Panc1 (cell line): ENCODE measurements at regions not wholly inside any gene's neighbourhood (a gene's known extent, or its start where the extent isn't known, plus 50 kb on each side); places are given as distances from the start of the nearest gene placed in this dataset.

ENCODE experiments used
- ATAC-seq: fragments of 200-7000 bp; cut with Tn5 transposase; 2 replicates; pipeline ENCODE4 v1.9.1; 2020; ENCODE audit warnings: mild to moderate bottlenecking, moderate library complexity
- BruUV-seq: library from RNA; stranded (reverse); fragments of 400-500 nt; replicated peaks from 2 replicates; lab custom pipeline; 2021; lab: Mats Ljungman, UMichigan
- CTCF ChIA-PET: fragments of 300-600 bp; sonication (Branson Sonifier 250); formaldehyde crosslinking; loops from one replicate; lab custom pipeline; 2022; ENCODE audit warnings: antibody characterized with exemption; lab: Charles Lee
- POLR2A ChIA-PET: fragments of 300-600 bp; sonication (Branson Sonifier 250); formaldehyde crosslinking; loops from one replicate; lab custom pipeline; 2022; ENCODE audit warnings: antibody characterized with exemption; lab: Charles Lee
- DNase-seq: peaks from one replicate; pipeline ENCODE4 v3.0.0-alpha.2; 2010; ENCODE audit warnings: low read depth, low spot score
- H3K27ac ChIP-seq: 2 replicates; pipeline ENCODE4 v1.5.1; 2011; ENCODE audit warnings: mild to moderate bottlenecking, low read length, inconsistent platforms
- H3K27me3 ChIP-seq: fragments of 200-500 bp; sonication (Bioruptor generic); 2 replicates; pipeline ENCODE4 v1.6.0; 2014; ENCODE audit warnings: low read length, inconsistent platforms; ENCODE audit not compliant: control insufficient read depth, insufficient read depth
- H3K36me3 ChIP-seq: fragments of 200-500 bp; sonication (Bioruptor generic); 2 replicates; pipeline ENCODE4 v1.5.1; 2014; ENCODE audit warnings: inconsistent platforms, mild to moderate bottlenecking, low read length, moderate library complexity; ENCODE audit not compliant: control insufficient read depth, insufficient read depth
- H3K4me1 ChIP-seq: 2 replicates; pipeline ENCODE4 v1.5.1; 2011; ENCODE audit warnings: inconsistent platforms, mild to moderate bottlenecking, low read length, moderate library complexity; ENCODE audit not compliant: control insufficient read depth, insufficient read depth
- H3K4me3 ChIP-seq, 2 experiments: 2 replicates each; pipeline ENCODE4 v1.5.1; 2011 to 2012; ENCODE audit warnings: low read depth in 2 of 2, low read length in 2 of 2, mild to moderate bottlenecking in 2 of 2, inconsistent platforms in 1 of 2, moderate library complexity in 1 of 2
- H3K9me3 ChIP-seq: fragments of 200-500 bp; sonication (Bioruptor generic); 2 replicates; pipeline ENCODE4 v1.5.1; 2014; ENCODE audit warnings: low read depth, mild to moderate bottlenecking, inconsistent platforms, low read length, moderate library complexity; ENCODE audit not compliant: control insufficient read depth, insufficient read depth
- CTCF ChIP-seq: fragments of 450-650 bp; IDR thresholded peaks from 2 replicates; pipeline ENCODE4 v1.5.1; 2017; ENCODE audit warnings: mild to moderate bottlenecking
- POLR2AphosphoS5 ChIP-seq: IDR thresholded peaks from 2 replicates; pipeline ENCODE4 v1.6.1; 2012; ENCODE audit warnings: mild to moderate bottlenecking, low read depth, low read length, moderate library complexity
- REST ChIP-seq, 2 experiments: IDR thresholded peaks; 2 replicates each; pipeline ENCODE4 v1.6.1; 2011 to 2012; ENCODE audit warnings: low read depth in 2 of 2, control low read depth in 1 of 2, low read length in 1 of 2, mild to moderate bottlenecking in 1 of 2, moderate library complexity in 1 of 2; ENCODE audit not compliant: insufficient read depth in 1 of 2
- SIN3A ChIP-seq: IDR thresholded peaks from 2 replicates; pipeline ENCODE4 v1.6.1; 2012; ENCODE audit warnings: low read depth, mild to moderate bottlenecking, low read length, moderate library complexity, borderline replicate concordance; ENCODE audit not compliant: insufficient read depth
- TCF7L2 ChIP-seq: IDR thresholded peaks from 2 replicates; pipeline ENCODE4 v1.6.1; 2011; ENCODE audit warnings: mild to moderate bottlenecking, low read depth, low read length, inconsistent platforms
- in situ Hi-C: cut with HindIII; loops from 2 replicates; pipeline ENCODE4 v1.10.0; 2016; ENCODE audit warnings: low sequenced_read_pairs, low pct_unique_long_range_greater_than_20kb
- intact Hi-C: fragments of 100-400 bp; cut with micrococcal nuclease; formaldehyde crosslinking; loops from one replicate; pipeline ENCODE4 v1.10.0; 2022; ENCODE audit not compliant: unreplicated experiment

- Histone ChIP-seq H3K4me3 (no peak overlapping the region), H3K9me3 (no peaks in the 10 kb centered on the region), H3K27ac (no peak overlapping the region), H3K4me1 (no peaks in the 10 kb centered on the region), H3K27me3 (no peaks in the 10 kb centered on the region), H3K36me3 (no peaks in the 10 kb centered on the region)
- TF ChIP-seq TCF7L2, result no peak
- no peak for TF ChIP-seq POLR2AphosphoS5
- TF ChIP-seq SIN3A, result no peak
- TF ChIP-seq REST (IDR thresholded peaks at IDR 0.05; ENCODE audit: insufficient read depth in 1 of 2, low read depth in 2 of 2, low read length in 1 of 2), result no peak
- no peak for TF ChIP-seq CTCF
- no peak for ATAC-seq
- DNase-seq, result no peak
- BruUV-seq, result no TSS peak
- in situ Hi-C loops (no loop called here), intact Hi-C loops (no loop called here)
- POLR2A ChIA-PET, result no interaction called here
- CTCF ChIA-PET, result no interaction called here
These were observed 84.9 kb downstream of the MAP3K8 start for GRCh38 chr10:30518907-30519306.
